ENCODE measurements at regions not wholly inside any gene's neighbourhood (a gene's known extent, or its start where the extent isn't known, plus 50 kb on each side); places are given as distances from the start of the nearest gene placed in this dataset.

DNA sequence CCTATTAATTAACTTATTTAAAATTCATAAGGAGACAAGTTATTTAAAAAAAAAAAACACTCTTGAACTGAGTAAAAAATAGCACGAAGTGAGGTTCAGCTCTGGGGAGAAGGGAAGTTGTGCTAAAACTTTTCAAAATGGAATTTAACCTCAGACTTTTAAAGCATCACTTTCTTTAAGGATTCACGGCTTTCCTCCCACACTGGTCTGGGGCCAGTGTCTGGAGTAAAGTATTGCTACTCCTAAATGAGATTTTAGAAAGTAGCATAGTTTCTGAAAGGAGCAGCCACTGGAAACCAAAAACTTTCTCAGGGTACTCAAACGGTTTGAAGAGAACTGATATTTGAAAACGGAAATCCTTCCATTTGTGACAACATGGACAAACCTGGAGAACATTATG, 97.7 kb upstream of the CYP1B1 start:
- DNase-seq (ENCODE audit: low read depth in 2 of 2): no peak

DNA sequence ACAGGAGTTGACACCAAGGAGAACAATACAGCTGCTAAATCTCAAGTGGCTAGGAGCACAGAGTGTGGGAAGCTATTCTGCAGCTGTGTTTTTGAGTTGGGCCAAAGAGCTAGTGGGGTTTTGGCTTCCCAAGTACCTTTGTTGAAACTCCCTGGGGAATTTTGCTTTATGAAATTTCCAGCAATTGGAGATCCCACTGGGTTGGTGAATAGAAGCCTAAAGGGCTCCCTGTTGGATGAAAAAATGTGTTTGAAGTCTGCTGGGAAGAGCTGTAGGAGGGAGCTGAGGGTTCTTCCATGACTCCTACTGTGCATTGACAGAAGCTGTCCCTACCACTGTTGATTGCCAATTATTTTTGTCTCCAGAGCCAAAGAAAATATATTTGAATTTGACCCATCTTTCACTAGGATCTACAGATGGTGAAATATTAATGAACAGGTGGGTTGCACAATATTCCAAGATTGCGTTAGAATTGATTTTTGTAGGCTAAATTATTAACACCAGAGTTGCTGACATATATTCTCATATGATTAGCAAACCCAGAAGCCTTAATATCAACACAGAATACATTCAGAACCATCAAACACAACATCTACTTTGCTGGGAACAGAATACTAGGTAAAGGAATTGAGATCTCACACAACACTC, 95.4 kb upstream of the CYP1B1 start:
- no peak for DNase-seq (ENCODE audit: low read depth in 2 of 2)

DNA sequence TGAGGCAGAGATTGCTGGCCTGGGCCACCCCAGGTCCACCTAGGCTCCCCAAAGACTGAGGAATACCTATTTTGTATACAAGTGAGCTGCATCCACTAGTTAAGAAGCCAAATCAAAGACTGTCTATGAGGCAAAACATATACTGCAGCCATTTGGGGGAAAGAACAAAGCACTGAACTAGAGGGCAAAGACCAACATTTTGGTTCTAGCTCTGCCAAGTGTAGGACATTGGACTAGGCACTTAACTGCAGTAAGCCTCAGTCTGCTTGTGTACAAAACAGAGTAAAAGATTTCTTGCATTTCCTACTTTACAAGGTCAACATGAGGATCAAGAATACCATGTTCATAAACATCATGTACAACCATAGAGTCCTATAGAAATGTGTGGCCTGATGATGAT, 94.8 kb upstream of the CYP1B1 start:
- DNase-seq (ENCODE audit: low read depth in 2 of 2): no peak

DNA sequence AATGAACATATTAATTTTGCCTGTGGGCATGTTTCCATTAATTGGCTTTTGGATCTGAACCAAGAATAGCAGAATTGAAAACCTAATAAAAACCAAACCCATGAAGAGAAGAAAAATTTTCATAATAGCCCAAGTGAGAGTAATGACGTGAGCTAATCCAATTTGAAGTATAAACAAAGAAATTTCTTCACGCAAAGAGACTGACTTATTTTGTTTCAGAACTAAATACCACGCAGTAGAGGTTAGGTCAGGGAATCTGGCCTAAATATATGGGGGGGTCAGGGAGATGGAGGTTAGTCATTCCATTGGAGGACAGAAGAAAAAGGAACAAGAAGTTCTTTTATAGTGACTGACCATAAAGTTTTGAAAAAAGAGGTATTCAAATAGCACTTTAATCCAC, 94.1 kb upstream of the CYP1B1 start:
- no peak for DNase-seq (ENCODE audit: low read depth in 2 of 2)

DNA sequence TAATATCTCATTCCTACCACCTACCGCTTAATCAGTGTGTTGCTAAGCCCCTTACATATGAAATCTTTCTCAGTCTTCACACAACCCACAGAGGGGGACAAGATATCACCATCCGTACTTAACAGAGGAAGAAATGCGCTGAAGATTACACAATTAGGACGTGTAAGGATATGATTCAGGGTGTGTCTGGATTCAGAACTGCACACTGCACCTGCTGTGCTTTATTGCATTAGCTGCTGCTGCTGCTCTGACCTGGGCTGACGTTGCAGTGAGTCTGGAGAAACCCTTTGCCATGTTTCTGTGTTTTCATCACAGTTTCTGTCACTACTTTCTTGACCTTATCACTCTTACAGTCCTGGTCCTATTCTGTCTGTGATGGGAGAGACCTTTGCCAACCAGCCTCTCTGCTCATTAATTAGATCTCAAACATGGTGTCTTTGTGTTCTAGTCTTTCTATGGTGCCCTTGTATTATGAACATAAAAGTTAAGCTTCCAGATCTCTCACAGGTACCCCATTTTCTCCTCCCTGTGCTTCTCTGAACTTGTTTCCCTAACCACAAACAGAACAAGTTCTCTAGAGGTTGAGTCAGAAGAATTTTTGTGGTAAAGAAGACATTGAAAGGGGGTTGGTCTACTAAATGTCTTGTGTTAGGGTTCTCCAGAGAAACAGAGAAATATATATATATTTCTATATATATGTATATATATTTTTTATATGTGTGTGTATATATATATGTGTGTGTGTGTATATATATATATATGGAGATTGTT, 92.9 kb upstream of the CYP1B1 start:
- DNase-seq (ENCODE audit: low read depth in 2 of 2): no peak

DNA sequence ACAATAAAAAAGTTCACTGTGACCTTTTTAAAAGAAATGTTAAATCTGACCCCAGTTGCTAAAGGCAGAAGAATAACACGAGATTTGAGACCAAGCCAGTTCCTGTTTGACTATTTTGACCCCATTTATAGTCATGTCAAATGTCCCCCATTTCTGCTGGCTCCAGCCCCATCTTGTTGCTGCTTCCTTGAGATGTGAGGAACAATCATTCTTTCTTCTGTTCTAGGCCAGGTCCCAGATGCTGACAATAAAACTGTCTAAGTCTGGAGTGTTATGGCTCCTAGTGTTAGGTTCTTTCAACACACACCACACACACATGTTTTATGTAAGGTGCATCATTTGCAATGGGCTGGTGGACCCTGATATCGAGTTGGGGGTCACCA, 92.0 kb upstream of the CYP1B1 start:
- no peak for DNase-seq (ENCODE audit: low read depth in 2 of 2)

DNA sequence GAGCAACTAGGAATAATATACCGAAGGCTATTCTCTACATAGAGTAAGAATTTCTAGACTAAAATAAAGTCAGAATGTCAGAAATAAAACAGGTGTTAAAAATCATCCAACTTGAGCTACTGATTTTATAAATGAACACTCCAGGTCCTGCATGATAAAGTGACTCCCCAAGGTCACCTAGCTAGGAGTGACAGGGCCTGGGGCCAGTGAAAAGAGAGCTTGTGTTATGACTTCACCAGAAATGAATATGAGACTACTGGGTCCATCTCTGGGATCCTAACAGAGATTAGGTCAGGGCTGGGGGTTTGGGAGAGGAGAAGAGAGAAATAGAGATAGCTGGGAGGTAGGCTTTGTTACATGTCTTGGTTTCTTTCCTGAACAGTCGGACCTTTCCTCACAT, 89.7 kb upstream of the CYP1B1 start:
- DNase-seq (ENCODE audit: low read depth in 2 of 2): no peak

DNA sequence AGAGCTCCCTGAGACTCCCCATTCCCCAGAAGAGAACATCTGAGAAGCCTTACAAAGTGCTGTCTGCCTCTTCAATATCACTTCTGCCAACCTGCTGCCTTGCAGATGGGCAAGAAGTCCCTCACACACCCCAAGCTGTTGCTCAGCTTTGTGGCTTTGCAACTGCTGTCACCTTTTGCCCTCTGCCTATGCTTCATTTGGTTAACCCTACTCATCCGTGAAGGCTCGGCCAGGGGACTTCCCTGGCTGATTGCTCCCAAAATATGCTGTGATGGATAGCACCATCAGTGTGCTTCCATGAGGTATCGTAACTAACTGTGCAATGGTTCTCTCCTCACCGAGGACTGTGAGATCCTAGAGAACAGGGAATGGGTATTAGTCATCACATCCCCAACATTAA, 88.9 kb upstream of the CYP1B1 start:
- DNase-seq (ENCODE audit: low read depth in 2 of 2): no peak

DNA sequence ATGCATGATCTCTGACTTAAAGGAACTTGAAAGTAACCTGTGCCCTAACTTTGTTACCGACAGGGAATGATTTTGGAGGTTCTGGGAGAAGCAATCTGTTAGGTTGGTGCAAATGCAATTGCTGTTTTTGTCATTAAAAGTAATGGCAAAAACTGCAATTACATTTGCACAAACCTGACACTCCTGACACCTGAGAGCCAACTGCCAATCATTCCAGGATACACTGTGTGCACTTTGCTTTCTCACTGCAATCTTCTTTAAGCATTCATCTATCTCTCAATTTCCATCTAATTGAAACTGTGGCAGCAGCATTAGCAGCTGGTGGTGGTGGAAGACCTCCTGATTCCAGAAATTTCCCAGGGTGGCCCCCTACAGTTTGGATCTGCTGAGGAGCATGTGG, 87.6 kb upstream of the CYP1B1 start:
- no peak for DNase-seq (ENCODE audit: low read depth in 2 of 2)

DNA sequence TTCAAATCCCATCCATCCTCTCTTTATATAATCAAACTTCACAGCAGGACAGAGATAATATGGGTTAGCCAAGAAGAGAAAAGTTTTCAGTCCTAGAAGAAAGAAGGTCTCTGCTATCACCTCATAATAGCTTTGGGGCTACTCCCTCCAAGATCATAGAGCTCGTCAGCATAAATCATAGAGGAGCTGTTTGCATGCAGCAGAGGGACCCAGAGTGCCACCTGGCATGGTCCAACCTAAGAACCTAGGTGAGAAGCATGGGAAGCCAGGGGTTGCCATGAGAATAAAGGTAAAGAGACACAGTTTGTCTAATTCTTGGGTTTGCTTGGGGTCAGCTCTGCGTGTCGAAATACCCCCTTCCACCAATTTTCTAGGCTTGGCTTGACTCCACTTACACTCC, 87.1 kb upstream of the CYP1B1 start:
- DNase-seq (ENCODE audit: low read depth in 2 of 2): no peak

DNA sequence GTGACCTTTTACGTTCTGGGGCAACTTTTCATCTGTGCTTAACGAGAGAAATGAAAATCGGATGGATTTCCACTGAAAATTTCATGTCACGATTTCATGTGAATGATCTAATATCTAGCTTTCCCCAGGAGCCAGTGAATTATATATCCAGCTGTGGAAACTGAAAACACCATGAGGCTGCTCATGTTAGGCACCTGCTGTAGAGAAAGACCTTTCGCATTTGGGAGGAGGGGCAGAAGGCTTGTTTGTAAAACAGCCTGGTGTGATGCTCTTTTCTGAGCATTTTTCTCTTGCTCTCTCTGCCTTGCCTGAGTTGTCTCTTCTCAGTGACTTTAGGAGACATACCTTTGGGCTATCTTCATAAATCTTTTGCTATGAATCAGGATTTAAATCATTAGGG, 84.6 kb upstream of the CYP1B1 start:
- no peak for DNase-seq (ENCODE audit: low read depth in 2 of 2)

DNA sequence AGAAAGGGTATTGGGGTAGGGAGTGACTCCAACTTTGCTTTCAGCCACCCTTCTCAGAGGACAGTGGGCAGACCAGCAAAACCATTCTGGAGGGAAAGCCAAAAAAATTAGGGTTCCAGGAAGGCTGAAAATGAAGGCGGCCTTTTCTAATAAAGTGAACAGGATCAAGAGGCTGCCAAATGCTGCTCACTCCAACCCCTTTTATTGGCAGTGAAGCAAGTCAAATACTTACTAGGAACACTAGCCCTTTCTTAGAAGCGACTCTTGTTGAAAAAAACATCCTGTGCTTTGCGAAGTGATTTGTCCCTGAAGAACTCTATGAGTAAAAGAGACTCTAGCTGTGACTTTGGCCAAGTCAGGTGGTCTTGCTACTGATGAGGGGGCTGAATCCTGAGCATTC, 83.6 kb upstream of the CYP1B1 start:
- no peak for DNase-seq (ENCODE audit: low read depth in 2 of 2)

DNA sequence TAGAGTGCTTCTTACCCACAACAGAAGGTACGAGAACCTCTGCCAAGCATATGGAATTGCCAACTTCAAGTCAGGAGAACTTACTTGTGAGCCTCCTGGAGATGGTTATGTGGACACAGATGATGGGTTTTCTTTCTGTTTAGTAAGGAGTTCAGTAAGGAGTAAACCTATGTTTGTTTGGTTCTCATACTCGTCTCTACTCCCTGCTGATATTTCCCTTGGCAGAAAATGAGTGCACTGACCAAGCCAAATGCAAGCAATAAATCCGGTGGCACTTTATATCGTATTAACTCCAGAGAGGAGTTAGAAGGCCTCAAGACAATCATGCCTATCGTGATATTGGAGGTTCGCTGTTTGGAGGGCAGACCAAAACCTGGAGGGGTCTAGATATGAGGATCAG, 83.2 kb upstream of the CYP1B1 start:
- no peak for DNase-seq (ENCODE audit: low read depth in 2 of 2)

DNA sequence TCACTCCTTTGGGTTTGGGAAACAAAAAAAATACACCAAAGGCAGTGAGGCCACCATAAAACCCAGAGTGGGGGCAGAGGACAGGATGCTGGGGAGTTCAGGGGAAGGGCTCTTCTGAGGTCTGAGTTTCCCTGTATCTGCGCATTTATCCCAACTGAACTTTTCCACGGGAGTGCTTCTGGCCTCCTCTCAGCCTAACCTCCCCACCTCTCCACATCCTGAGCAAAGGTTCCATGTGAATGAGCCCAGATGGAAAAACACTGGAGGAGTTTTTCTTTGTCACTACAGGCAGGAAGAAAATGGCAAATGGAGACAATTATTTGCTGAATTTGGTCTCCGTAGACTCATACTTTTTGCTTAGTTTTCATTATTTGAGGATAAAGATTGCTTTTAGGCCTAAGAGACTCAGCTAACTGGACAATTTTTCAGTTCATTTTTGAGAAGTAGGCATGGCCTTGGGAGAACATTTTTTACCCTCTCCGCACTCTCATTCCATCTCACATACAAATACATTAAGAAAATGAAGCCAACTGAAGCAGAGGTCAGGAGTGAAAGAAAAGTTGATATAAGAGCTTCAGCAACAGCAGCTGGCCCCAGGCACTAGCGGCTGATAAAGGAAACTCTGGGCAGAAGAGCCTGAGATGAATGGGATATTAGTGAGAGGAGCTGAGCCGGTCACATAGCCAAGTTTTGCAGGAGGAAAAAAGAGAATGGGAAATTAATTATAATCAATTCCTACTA, 82.6 kb upstream of the CYP1B1 start:
- DNase-seq (ENCODE audit: low read depth in 2 of 2): no peak

DNA sequence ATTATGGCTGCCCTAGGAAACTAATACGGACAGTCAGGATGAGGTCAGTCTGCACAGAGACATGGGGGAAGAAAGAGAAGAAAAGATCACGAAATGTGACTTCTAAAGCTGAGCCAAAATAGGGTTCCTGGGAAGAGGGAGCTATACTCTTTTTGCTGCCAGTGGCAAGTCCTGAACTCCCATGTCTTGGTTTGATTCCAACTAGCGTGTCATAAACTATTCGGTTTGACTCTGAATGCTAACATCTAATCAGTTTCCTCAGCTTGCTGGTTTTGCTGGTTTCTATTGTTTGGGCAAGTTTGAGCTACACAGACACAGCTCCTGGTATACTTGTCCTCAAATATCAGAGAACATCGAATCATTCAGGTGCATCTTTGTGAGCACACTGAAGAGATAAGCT, 80.5 kb upstream of the CYP1B1 start:
- DNase-seq (ENCODE audit: low read depth in 2 of 2): no peak

DNA sequence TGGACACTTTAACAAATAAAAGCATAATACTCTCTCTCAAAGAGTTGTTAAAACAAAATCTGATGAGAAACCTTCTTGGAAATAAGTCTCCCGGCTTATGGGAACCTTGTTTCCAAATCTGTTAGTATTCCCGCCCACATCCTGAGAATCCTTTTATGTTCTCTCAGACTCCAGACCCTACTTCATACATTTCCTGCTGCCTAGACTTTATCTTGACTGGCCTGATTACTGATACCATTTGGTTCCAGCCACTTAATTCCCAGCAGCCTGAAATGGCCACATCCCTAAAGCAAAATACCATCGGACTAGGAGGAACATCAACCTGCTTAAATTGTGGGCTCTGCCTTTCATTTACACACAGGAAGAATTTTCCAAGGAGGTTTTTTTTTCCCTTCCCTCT, 79.1 kb upstream of the CYP1B1 start:
- DNase-seq (ENCODE audit: low read depth in 2 of 2): no peak

DNA sequence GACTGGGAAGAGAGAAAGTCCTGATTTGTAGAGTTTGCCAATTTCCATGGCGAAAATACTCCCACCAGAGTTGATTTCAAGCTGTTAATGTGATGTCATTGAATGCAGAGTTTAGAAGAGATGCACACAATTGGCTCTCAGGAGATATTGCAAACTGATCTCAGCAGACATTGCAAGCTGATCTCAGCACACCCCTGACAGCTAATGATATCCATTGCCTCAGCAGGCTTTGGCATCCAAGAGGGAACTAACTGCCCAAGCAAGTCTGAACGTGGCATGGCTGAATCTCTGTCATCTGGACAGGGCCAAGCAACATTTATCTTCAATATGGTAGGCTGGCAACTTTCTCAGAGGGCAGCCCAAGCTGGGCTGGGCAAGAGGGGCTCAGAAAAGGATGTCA, 78.4 kb upstream of the CYP1B1 start:
- DNase-seq (ENCODE audit: low read depth in 2 of 2): no peak

DNA sequence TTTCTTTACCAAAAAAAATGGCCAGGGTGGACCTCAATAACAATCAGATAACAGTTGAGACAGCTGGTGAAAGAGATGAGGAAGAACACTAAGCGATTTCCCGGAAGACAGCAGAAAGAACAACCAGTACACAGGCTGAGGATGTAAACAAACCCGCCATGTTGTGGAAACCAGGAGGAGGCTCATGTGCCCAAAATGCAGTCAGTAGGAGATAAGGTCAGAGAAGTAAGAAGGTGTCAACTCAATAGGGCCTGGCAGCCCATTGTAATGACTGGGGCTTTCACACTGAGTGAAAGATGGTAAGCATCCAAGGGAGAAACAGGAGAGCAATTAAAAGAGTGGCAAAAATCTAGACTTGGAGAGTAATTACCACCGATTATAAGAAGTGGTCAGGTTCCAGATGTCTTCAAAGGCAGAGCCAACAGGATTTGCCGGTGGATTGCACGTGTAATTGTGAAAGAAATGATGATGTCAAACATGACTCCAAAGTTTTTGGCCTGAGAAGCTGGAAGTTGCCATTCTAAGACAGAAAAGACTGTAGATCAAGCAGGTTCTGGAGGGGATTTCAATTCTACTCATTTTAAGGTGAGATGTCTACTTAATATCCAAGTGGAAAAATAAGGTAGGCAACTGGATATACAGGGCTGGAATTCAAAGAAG, 77.7 kb upstream of the CYP1B1 start:
- DNase-seq (ENCODE audit: low read depth in 2 of 2): no peak

DNA sequence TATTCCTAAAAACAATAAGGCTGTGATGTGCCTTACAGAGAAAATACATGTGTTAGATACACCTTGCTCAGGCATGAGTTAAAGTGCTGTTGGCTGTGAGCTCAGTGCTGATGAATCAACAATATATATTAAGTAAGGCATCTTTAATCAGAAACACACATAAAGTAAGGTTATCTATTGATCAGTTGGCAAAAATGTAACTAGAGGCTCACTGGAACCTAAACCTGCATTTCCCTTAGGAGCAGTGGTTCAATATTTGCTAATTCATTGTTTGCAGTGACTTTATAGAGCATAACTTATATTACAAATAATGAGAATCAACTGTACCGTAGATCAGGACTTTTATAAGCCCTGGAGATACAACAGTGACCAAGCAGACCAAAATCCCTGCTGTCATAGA, 77.0 kb upstream of the CYP1B1 start:
- no peak for DNase-seq (ENCODE audit: low read depth in 2 of 2)

DNA sequence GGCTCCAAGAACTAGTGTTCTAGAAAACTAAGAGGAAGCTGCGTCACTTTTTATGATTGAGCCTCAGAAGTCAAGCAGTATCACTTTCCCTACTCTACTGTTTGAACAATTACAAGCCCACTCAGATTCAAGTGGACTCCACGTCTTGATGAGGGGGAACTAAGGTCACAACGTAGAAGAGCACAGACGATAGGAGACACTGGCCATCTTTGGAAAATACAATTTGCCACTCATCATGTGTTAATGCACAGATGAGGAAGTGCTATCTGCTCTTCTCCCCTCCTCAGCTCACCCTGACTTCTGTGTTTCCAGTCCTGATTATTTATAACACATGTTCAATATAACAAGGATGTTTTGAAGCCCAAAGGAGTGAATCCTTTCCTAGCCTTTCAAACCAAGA, 76.1 kb upstream of the CYP1B1 start:
- DNase-seq (ENCODE audit: low read depth in 2 of 2): no peak

DNA sequence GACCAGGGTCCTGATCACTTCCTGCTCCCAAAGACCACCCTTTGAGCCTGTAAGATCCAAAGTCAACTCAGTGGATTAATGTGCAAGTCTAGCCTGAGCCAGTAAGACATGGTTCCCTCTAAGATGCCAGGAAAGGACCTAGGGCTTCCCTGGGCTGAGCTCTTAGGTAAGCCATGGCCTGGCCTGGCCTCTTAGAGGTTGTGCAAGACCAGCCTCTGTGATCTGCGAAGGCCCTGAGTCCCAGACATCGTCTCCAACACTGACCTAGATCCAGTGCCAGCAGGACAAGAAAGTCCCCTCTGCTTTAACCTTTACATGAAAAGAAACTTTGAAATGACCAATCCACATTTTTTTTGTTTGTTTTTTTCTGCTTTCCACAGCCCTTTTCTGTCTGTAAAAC, 73.6 kb upstream of the CYP1B1 start:
- DNase-seq (ENCODE audit: low read depth in 2 of 2): no peak

DNA sequence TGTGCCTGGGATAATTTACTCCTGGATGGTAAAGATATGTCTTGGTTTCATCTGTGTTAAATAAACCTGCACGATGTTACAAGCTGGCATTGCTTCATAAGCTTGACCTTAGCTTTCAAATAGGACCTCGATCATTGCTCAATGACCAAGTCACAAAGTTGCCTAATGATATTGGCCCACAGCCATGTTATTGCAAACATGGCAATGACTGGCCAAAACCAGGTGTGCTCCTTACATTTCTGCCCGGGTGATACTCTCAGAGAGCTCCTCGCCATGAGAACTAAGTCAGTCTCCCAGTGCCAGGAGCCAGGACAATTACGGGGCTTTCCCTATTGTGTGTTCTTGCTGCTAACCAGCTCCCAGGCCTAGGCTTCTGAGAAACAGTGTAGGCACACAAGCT, 72.5 kb upstream of the CYP1B1 start:
- DNase-seq (ENCODE audit: low read depth in 2 of 2): no peak

All from dermis microvascular lymphatic vessel endothelial cell (primary cell).